ENCODE measurements at regions not wholly inside any gene's neighbourhood (a gene's known extent, or its start where the extent isn't known, plus 50 kb on each side); places are given as distances from the start of the nearest gene placed in this dataset.

DNA sequence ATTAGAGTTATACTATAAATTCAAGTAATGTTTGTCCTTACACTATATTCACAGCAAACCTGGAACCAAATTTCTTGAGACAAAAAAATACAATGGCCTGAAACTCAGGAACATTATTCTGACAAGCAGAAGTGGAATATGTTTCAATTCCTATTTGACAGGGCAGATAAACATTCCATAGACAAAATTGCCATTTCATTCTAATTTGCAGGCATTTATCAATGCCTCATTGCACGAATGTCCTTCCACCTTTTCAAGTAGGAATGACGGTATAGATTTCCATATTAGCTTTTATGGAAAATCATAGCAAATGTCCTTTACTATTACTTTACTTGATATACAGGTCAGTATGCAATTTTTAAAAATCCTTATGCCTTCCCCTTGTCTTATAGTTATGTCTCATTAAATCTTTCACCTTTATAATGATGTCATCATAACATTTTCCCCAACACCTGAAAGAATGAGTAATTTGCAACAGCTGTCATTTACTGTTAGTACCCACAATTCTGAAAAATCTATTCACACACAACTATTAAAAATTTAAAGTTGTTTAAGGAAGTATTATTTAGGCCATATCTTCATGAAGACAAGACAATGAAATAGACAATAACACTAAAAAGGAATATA lies 299.7 kb upstream of the SEMA3C start:
- no peak for TF ChIP-seq TAF1 (IDR thresholded peaks at IDR 0.05; ENCODE audit: low read depth, low read length)
- no peak for TF ChIP-seq POLR2A (IDR thresholded peaks at IDR 0.05; ENCODE audit: low read depth, low read length)
